Stomach (tissue), 4 donors: ENCODE measurements at regions not wholly inside any gene's neighbourhood (a gene's known extent, or its start where the extent isn't known, plus 50 kb on each side); places are given as distances from the start of the nearest gene placed in this dataset.

Experiments used
- CTCF ChIP-seq, 7 experiments: fragments of 450-650 bp in 4 of 7; fragments of 200-600 bp in 3 of 7; sonication (generic) in 3 of 7; IDR thresholded peaks; one replicate each; pipeline ENCODE4 v1.5.1; 2016 to 2019; ENCODE audit warnings: antibody characterized with exemption in 7 of 7, control low read depth in 2 of 7, mild to moderate bottlenecking in 1 of 7
- EP300 ChIP-seq: sonication (generic); formaldehyde crosslinking; IDR thresholded peaks from one replicate; pipeline ENCODE4 v1.6.1; 2017; ENCODE audit warnings: antibody characterized with exemption
- POLR2A ChIP-seq, 4 donors: fragments of 450-650 bp; IDR thresholded peaks; one replicate each; pipeline ENCODE4 v1.6.1; 2016; ENCODE audit warnings: antibody characterized with exemption in 4 of 4, control low read depth in 2 of 4, mild to moderate bottlenecking in 1 of 4, moderate library complexity in 1 of 4
- POLR2AphosphoS5 ChIP-seq, 3 donors: sonication (generic); formaldehyde crosslinking; IDR thresholded peaks; one replicate each; pipeline ENCODE4 v1.6.1; 2016; ENCODE audit warnings: antibody characterized with exemption in 3 of 3

GRCh38 chr7:20504060-20504459, 111.4 kb upstream of the ABCB5 start:
- TF ChIP-seq CTCF (IDR thresholded peaks at IDR 0.05) (no peak), POLR2A (IDR thresholded peaks at IDR 0.05) (no peak), EP300 (no peak), POLR2AphosphoS5 (IDR thresholded peaks at IDR 0.05) (no peak)
